Osteocyte (in vitro differentiated cells): ENCODE measurements at regions not wholly inside any gene's neighbourhood (a gene's known extent, or its start where the extent isn't known, plus 50 kb on each side); places are given as distances from the start of the nearest gene placed in this dataset.

Experiments
- DNase-seq: peaks from one replicate; pipeline ENCODE4 v3.0.0; 2021; ENCODE audit warnings: mixed read lengths; ENCODE audit not compliant: unreplicated experiment; ENCODE audit errors: extremely low spot score
- H3K27ac Mint-ChIP-seq: one replicate; pipeline ENCODE4 v1.8.0; 2021; ENCODE audit warnings: mild to moderate bottlenecking, mixed read lengths; ENCODE audit not compliant: unreplicated experiment
- H3K27me3 Mint-ChIP-seq: one replicate; pipeline ENCODE4 v1.8.0; 2021; ENCODE audit warnings: mixed read lengths; ENCODE audit not compliant: unreplicated experiment
- H3K36me3 Mint-ChIP-seq: one replicate; pipeline ENCODE4 v1.8.0; 2021; ENCODE audit warnings: mixed read lengths; ENCODE audit not compliant: unreplicated experiment
- H3K4me1 Mint-ChIP-seq: one replicate; pipeline ENCODE4 v1.8.0; 2021; ENCODE audit warnings: mixed read lengths; ENCODE audit not compliant: unreplicated experiment
- H3K4me3 Mint-ChIP-seq: one replicate; pipeline ENCODE4 v1.8.0; 2021; ENCODE audit warnings: mild to moderate bottlenecking, moderate library complexity, mixed read lengths; ENCODE audit not compliant: unreplicated experiment
- H3K9me3 Mint-ChIP-seq: one replicate; pipeline ENCODE4 v1.8.0; 2021; ENCODE audit warnings: mixed read lengths; ENCODE audit not compliant: unreplicated experiment
- TF ChIP-seq, protein P1 (sequence below): fragments of 200-600 bp; sonication (generic); IDR thresholded peaks from 2 replicates; pipeline ENCODE4 v1.5.0; 2021; ENCODE audit warnings: antibody characterized with exemption, mild to moderate bottlenecking, moderate library complexity

DNA sequence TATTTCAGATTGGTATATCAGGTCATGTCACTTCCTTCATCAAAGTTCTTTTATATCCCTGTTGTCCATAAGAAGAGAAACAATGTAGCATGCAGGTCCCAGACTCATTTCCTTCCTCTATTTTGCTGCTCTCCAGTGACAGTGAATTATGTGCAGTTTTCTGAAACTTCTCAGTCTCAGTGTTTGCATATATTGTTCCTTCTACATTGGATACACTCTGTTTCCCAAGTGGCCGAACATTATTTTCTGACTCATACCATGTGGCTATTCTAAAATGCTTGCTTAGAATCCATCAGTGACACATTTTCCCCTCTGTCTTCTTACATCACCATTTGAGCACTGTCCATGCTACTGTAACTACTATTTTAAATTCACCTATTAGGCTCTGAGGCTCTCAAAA is 305.7 kb downstream of the PDHA2 start:
- H3K4me3 Mint-ChIP-seq, result no peak overlapping the region
- no peaks in the 10 kb centered on the region for H3K36me3 Mint-ChIP-seq
- no peaks in the 10 kb centered on the region for H3K27me3 Mint-ChIP-seq
- TF ChIP-seq, protein P1, sequence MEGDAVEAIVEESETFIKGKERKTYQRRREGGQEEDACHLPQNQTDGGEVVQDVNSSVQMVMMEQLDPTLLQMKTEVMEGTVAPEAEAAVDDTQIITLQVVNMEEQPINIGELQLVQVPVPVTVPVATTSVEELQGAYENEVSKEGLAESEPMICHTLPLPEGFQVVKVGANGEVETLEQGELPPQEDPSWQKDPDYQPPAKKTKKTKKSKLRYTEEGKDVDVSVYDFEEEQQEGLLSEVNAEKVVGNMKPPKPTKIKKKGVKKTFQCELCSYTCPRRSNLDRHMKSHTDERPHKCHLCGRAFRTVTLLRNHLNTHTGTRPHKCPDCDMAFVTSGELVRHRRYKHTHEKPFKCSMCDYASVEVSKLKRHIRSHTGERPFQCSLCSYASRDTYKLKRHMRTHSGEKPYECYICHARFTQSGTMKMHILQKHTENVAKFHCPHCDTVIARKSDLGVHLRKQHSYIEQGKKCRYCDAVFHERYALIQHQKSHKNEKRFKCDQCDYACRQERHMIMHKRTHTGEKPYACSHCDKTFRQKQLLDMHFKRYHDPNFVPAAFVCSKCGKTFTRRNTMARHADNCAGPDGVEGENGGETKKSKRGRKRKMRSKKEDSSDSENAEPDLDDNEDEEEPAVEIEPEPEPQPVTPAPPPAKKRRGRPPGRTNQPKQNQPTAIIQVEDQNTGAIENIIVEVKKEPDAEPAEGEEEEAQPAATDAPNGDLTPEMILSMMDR, result no peak
- no peaks in the 10 kb centered on the region for H3K9me3 Mint-ChIP-seq
- H3K4me1 Mint-ChIP-seq, result no peaks in the 10 kb centered on the region
- no peak overlapping the region for H3K27ac Mint-ChIP-seq
- no peak for DNase-seq

GRCh38 chr4:96146686-96147085 is 306.8 kb downstream of the PDHA2 start:
- Mint-ChIP-seq H3K4me3 (no peak overlapping the region), H3K27me3 (no peaks in the 10 kb centered on the region), H3K9me3 (no peaks in the 10 kb centered on the region), H3K4me1 (no peaks in the 10 kb centered on the region), H3K27ac (no peak overlapping the region), H3K36me3 (no peaks in the 10 kb centered on the region)
- no peak for DNase-seq
- TF ChIP-seq, protein P1, result no peak

DNA sequence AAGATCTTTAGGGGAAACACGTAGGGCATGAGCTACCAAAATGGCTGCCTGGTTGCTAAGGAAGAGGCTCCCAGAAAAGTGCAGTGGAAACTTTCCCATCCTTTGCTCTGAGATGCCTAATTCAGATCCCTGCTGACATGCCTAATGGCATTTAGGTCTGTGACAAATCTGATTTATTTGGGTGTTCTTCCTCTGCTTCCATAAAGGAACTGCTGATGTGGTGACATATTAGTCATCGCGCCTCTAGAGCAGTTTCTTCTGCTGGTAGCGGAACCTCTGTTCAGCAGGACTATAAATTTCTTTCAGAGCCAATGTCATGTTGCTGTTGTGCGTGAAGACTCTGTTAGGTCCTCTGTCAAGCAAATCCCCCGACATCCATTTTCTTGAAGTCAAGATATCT is 310.0 kb downstream of the PDHA2 start:
- H3K9me3 Mint-ChIP-seq, result no peaks in the 10 kb centered on the region
- H3K4me3 Mint-ChIP-seq, result no peak overlapping the region
- no peaks in the 10 kb centered on the region for H3K4me1 Mint-ChIP-seq
- no peak overlapping the region for H3K27ac Mint-ChIP-seq
- H3K36me3 Mint-ChIP-seq, result no peaks in the 10 kb centered on the region
- no peak for DNase-seq
- TF ChIP-seq, protein P1, result no peak
- no peaks in the 10 kb centered on the region for H3K27me3 Mint-ChIP-seq

- Mint-ChIP-seq H3K9me3 (no peaks in the 10 kb centered on the region), H3K36me3 (no peaks in the 10 kb centered on the region), H3K4me3 (no peak overlapping the region), H3K27ac (no peak overlapping the region), H3K4me1 (no peaks in the 10 kb centered on the region), H3K27me3 (no peaks in the 10 kb centered on the region)
- no peak for DNase-seq
- TF ChIP-seq, protein P1, result no peak
Measured at GRCh38 chr4:96150466-96150865, 310.6 kb downstream of the PDHA2 start.

GRCh38 chr4:96152824-96153223 is 312.9 kb downstream of the PDHA2 start:
- H3K4me1 Mint-ChIP-seq, result no peaks in the 10 kb centered on the region
- no peak overlapping the region for H3K4me3 Mint-ChIP-seq
- DNase-seq, result no peak
- H3K9me3 Mint-ChIP-seq, result no peaks in the 10 kb centered on the region
- TF ChIP-seq, protein P1, result no peak
- no peaks in the 10 kb centered on the region for H3K27me3 Mint-ChIP-seq
- no peaks in the 10 kb centered on the region for H3K36me3 Mint-ChIP-seq
- H3K27ac Mint-ChIP-seq, result no peak overlapping the region
